Stomach (tissue), 8 donors: ENCODE measurements at regions not wholly inside any gene's neighbourhood (a gene's known extent, or its start where the extent isn't known, plus 50 kb on each side); places are given as distances from the start of the nearest gene placed in this dataset.

Experiments used
- DNase-seq, 2 donors: peaks; one replicate each; pipeline versions ENCODE4 v3.0.0 to v3.0.0-alpha.2; 2013 to 2019
- H3K27ac ChIP-seq, 5 donors: fragments of 200-600 bp in 4 of 5; sonication (generic) in 4 of 5; one replicate each; pipeline ENCODE4 v1.5.1; 2013 to 2019; ENCODE audit warnings: mild to moderate bottlenecking in 1 of 5, moderate library complexity in 1 of 5
- H3K27me3 ChIP-seq, 3 donors: fragments of 200-600 bp; sonication (generic); one replicate each; pipeline ENCODE4 v1.5.1; 2017 to 2019; ENCODE audit warnings: mixed run types in 1 of 3
- H3K36me3 ChIP-seq, 4 donors: fragments of 200-600 bp; sonication (generic); 1 replicate in 3 of 4; 2 replicates in 1 of 4; pipeline ENCODE4 v1.5.1; 2016 to 2019
- H3K4me1 ChIP-seq, 4 donors: fragments of 200-600 bp; sonication (generic); one replicate each; pipeline ENCODE4 v1.5.1; 2016 to 2019
- H3K4me3 ChIP-seq, 4 donors: fragments of 200-600 bp; sonication (generic) in 3 of 4; one replicate each; pipeline ENCODE4 v1.5.1; 2016 to 2019; ENCODE audit warnings: mild to moderate bottlenecking in 1 of 4
- H3K9me3 ChIP-seq, 4 donors: fragments of 200-600 bp; sonication (generic); one replicate each; pipeline ENCODE4 v1.5.1; 2016 to 2019
- CTCF ChIP-seq, 7 experiments: fragments of 450-650 bp in 4 of 7; fragments of 200-600 bp in 3 of 7; sonication (generic) in 3 of 7; IDR thresholded peaks; one replicate each; pipeline ENCODE4 v1.5.1; 2016 to 2019; ENCODE audit warnings: antibody characterized with exemption in 7 of 7, control low read depth in 2 of 7, mild to moderate bottlenecking in 1 of 7
- EP300 ChIP-seq: sonication (generic); formaldehyde crosslinking; IDR thresholded peaks from one replicate; pipeline ENCODE4 v1.6.1; 2017; ENCODE audit warnings: antibody characterized with exemption
- POLR2A ChIP-seq, 4 donors: fragments of 450-650 bp; IDR thresholded peaks; one replicate each; pipeline ENCODE4 v1.6.1; 2016; ENCODE audit warnings: antibody characterized with exemption in 4 of 4, control low read depth in 2 of 4, mild to moderate bottlenecking in 1 of 4, moderate library complexity in 1 of 4
- POLR2AphosphoS5 ChIP-seq, 3 donors: sonication (generic); formaldehyde crosslinking; IDR thresholded peaks; one replicate each; pipeline ENCODE4 v1.6.1; 2016; ENCODE audit warnings: antibody characterized with exemption in 3 of 3
- WGBS, 5 donors: extraction: QIAGEN DNeasy Blood & Tissue Kit in 3 of 5; methylation state at CpG; one replicate each; pipeline versions ENCODE4 v1.1.5 to v1.1.7; 2013 to 2018; 5-methylcytosine and 5-hydroxymethylcytosine counted together
- intact Hi-C: fragments of 100-400 bp; cut with DNase I; formaldehyde crosslinking; loops from one replicate; pipeline ENCODE4 v1.15.1; 2023; ENCODE audit warnings: low total_unique reads
- donor health status: healthy with polysubstance abuse.
- donor health status: Bipolar disorder and iron deficiency.
- donor health status: healthy.

- Histone ChIP-seq H3K9me3 (no peaks in the 10 kb centered on the region), H3K4me3 (no peak overlapping the region), H3K36me3 (no peaks in the 10 kb centered on the region), H3K4me1 (peaks cover 0 to 9% (median 0%) of the 10 kb centered on the region in 4 donors), H3K27me3 (no peaks in the 10 kb centered on the region), H3K27ac (peak overlapping the region in 1 of 5 donors; percentile 11)
- DNase-seq, result peak in 1 of 2 donors; percentile 19
- TF ChIP-seq POLR2AphosphoS5 (IDR thresholded peaks at IDR 0.05) (no peak), POLR2A (IDR thresholded peaks at IDR 0.05) (no peak), CTCF (IDR thresholded peaks at IDR 0.05) (no peak), EP300 (no peak)
- intact Hi-C loops, result no loop called here
- 56 to 63% (median 60%) methylated on average over 7 of the region's 7 CpGs for WGBS, 5 donors
Measured at GRCh38 chr13:59120297-59120843, 1043.4 kb downstream of the DIAPH3 start.

GRCh38 chr13:59121507-59121906 lies 1042.2 kb downstream of the DIAPH3 start:
- WGBS, 5 donors, result 78 to 91% (median 89%) methylated on average over 3 of the region's 3 CpGs
- Histone ChIP-seq H3K36me3 (no peaks in the 10 kb centered on the region), H3K4me3 (no peak overlapping the region), H3K27me3 (no peaks in the 10 kb centered on the region), H3K4me1 (peaks cover 0 to 9% (median 0%) of the 10 kb centered on the region in 4 donors), H3K27ac (no peak overlapping the region), H3K9me3 (no peaks in the 10 kb centered on the region)
- intact Hi-C loops, result no loop called here
- no peak for TF ChIP-seq POLR2AphosphoS5 (IDR thresholded peaks at IDR 0.05)
- no peak for TF ChIP-seq CTCF (IDR thresholded peaks at IDR 0.05)
- no peak for TF ChIP-seq POLR2A (IDR thresholded peaks at IDR 0.05)
- TF ChIP-seq EP300, result no peak
- no peak for DNase-seq

GRCh38 chr13:59126474-59126873 lies 1037.3 kb downstream of the DIAPH3 start:
- H3K4me1 ChIP-seq, result no peaks in the 10 kb centered on the region
- intact Hi-C loops, result no loop called here
- no peaks in the 10 kb centered on the region for H3K27me3 ChIP-seq
- no peak overlapping the region for H3K27ac ChIP-seq
- no peak for DNase-seq
- H3K9me3 ChIP-seq, result no peaks in the 10 kb centered on the region
- WGBS, 5 donors, result 87 to 94% (median 91%) methylated on average over 3 of the region's 3 CpGs
- TF ChIP-seq EP300 (no peak), POLR2A (IDR thresholded peaks at IDR 0.05) (no peak), POLR2AphosphoS5 (IDR thresholded peaks at IDR 0.05) (no peak), CTCF (IDR thresholded peaks at IDR 0.05) (no peak)
- H3K4me3 ChIP-seq, result no peak overlapping the region
- no peaks in the 10 kb centered on the region for H3K36me3 ChIP-seq

- intact Hi-C loops, result no loop called here
- H3K4me3 ChIP-seq, result no peak overlapping the region
- H3K4me1 ChIP-seq, result no peaks in the 10 kb centered on the region
- no peaks in the 10 kb centered on the region for H3K36me3 ChIP-seq
- peak overlapping the region in 1 of 5 donors; percentile 20 for H3K27ac ChIP-seq
- WGBS, 5 donors, result 75 to 83% (median 77%) methylated on average over 3 of the region's 3 CpGs
- no peaks in the 10 kb centered on the region for H3K9me3 ChIP-seq
- TF ChIP-seq EP300 (no peak), POLR2A (IDR thresholded peaks at IDR 0.05) (no peak), POLR2AphosphoS5 (IDR thresholded peaks at IDR 0.05) (no peak), CTCF (IDR thresholded peaks at IDR 0.05) (no peak)
- DNase-seq, result no peak
- H3K27me3 ChIP-seq, result no peaks in the 10 kb centered on the region
Measured at GRCh38 chr13:59133903-59134302, 1029.8 kb downstream of the DIAPH3 start.
